Brain pericyte (primary cell): ENCODE measurements at regions not wholly inside any gene's neighbourhood (a gene's known extent, or its start where the extent isn't known, plus 50 kb on each side); places are given as distances from the start of the nearest gene placed in this dataset.
"Not testable (repeated sequence)": the region's sequence is repeated elsewhere in the genome, so short reads cannot be mapped to it uniquely, and the experiment has no call there.

Experiments used
- DNase-seq: peaks from one replicate; pipeline ENCODE4 v3.0.0-alpha.2; 2012; ENCODE audit warnings: low read depth, low spot score

DNA sequence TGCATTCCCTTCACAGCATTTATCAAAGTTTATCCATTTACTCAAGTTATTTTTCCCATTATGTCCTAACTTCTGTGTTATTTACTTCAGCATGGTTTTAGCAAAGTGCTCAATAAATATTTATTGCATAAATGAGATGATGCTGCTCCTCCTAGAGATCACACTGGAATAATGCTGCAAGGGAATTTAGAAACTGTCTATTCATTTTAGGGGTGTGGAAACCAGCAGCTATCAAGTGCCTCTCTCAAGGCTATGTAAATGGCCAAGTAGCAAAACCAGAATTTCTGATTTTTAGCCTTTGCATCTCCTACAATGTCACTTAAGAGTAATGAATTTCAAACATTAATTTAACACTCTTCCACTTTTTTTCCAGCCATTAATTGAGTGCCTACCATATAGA is 316.2 kb downstream of the COL12A1 start:
- DNase-seq, result no peak

DNA sequence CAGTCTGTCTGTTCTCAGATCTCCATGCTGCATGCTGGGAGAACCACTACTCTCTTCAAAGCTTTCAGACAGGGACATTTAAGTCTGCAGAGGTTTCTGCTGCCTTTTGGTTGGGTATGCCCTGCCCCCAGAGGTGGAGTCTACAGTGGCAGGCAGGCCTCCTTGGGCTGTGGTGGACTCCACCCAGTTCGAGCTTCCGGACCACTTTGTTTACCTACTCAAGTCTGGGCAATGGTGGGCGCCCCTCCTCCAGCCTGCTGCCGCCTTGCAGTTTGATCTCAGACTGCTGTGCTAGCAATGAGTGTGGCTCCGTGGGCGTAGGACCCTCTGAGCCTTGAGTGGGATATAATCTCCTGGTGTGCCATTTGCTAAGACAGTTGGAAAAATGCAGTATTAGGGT is 317.1 kb downstream of the COL12A1 start:
- DNase-seq, result not testable (repeated sequence)

- DNase-seq, result peak; percentile 34
Measured at GRCh38 chr6:74879976-74880375, 325.9 kb downstream of the COL12A1 start.

DNA sequence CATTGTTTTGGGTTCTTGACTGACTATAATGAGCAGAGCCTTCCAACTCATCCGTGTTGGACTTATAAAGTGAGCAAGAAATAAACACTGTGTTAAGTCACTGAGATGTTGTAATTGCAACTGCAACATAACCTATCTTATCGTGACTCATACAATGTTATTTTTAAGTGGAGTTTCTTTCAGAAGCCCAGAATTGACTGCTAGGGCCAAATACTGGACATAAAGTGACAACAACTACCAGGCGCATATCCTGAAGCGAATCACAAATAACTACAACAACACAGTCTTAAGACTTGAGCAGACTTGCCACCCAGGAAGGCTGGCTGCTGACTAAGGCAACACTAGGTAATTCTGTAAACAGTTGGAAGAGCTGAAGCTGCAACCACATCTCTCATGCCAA is 326.6 kb downstream of the COL12A1 start:
- DNase-seq, result peak; percentile 48

- DNase-seq, result no peak
Measured at GRCh38 chr6:74875193-74875592, 330.7 kb downstream of the COL12A1 start.

- DNase-seq, result no peak
Measured at GRCh38 chr6:74872754-74873476, 332.9 kb downstream of the COL12A1 start.

DNA sequence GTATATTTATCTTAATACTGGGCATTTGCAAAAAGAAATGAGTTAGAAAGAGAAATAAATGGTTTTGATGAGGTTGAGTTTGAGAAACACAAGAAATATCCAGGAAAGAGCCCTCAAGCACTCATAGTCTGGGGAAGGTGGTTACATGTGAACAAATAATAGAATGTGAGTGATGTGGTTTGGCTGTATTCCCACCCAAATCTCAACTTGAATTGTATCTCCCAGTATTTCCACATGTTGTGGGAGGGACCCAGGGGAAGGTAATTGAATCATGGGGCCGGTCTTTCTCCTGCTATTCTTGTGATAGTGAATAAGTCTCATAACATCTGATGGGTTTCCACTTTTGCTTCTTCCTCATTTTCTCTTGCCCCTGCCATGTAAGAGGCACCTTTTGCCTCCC is 334.1 kb downstream of the COL12A1 start:
- no peak for DNase-seq

DNA sequence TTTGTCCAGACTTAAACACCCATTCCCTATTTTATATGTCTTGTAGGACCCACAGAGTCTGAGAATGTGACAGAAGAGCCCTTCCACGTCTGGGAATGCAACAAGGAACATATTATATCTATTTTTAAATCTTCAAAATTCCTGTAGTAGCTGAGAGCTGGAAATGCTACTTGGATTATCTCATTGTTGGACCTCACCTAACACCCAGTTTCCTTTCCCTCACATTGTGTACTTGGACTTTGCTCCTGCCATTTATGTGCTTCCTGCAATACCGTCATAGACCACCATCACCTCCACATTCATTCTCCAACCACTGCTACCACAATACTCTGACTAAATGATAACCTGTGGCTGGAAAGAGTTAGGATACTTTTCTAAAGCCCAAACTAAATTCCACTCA is 335.4 kb downstream of the COL12A1 start:
- no peak for DNase-seq

DNA sequence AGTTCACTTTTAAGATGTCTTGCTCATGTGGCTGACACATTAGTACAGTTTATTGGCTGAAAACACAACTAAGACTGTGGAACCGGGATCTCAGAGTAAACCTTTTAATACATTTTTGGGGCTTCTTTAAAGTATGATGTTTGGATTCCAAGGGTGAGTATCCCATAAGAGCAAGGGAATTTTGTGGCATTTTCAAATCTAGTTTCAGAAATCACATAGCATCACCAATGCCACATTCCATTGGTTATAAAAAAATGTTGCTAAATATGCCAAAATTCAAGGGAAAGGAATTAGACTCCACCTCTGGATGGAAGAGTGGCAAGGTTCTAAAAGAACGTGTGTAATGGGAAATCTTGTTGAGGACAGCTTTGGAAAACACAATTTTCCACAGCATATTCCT is 338.6 kb downstream of the COL12A1 start:
- DNase-seq, result no peak

DNA sequence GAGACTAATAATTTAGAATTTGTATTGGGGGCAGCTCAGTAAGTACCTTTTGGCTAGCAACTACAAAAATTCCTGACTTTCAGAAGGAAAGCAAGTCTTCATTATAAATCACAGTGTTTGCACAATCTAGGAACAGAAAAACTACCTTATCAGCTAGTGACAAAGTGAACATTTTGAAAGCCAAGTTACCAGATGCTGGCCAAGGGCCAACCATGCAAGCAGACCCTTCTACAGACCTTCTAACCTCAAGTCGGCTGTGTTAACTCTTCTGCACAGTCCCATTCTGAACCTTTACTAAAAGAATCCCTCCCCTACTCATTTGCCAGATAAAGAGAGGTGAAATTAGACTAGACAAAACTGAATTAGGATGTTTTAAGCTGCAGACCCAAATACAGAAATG is 341.9 kb downstream of the COL12A1 start:
- no peak for DNase-seq

GRCh38 chr6:74860456-74860855 is 345.4 kb downstream of the COL12A1 start:
- DNase-seq, result no peak

GRCh38 chr6:74857157-74857556 is 348.7 kb downstream of the COL12A1 start:
- no peak for DNase-seq

DNA sequence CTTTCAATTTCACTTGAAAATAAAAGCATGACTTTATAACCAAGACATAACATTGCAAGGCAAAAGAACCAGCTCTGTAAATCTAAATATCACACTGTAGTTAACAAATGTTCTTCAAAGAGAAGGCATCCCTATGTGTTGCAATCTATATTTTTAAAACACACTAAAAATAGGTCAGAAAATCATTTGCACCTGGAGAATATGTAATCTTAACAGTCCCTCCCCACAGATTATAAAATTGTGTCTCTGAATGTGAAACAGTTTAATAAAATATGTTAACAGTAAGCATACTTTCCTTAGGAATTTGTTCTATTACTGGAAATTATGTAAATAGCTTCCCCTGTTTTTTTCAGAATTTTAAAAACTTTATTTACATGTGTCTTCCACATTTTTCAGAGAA is 351.9 kb downstream of the COL12A1 start:
- no peak for DNase-seq

- DNase-seq, result no peak
Measured at GRCh38 chr6:74851596-74851995, 354.3 kb downstream of the COL12A1 start.

- no peak for DNase-seq
Measured at GRCh38 chr6:74840953-74841352, 364.9 kb downstream of the COL12A1 start.

DNA sequence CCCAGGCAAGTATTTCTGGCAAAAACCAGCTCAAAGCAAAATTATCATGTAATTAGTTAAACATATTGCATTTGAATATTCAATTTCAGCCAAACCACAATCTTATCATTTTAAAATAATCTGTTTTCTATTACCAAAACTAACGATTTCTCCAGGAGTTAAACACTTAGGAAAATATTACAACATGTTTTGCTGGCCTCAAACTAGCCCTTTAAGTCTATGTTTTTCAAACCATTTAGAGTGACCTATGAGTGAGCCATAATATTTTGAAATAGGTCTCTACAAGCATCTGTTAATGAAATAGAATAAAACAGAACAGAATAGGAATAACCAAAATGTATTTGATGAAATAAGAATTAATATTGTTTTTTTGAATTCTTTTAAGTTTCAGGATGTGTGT is 370.9 kb downstream of the COL12A1 start:
- no peak for DNase-seq

DNA sequence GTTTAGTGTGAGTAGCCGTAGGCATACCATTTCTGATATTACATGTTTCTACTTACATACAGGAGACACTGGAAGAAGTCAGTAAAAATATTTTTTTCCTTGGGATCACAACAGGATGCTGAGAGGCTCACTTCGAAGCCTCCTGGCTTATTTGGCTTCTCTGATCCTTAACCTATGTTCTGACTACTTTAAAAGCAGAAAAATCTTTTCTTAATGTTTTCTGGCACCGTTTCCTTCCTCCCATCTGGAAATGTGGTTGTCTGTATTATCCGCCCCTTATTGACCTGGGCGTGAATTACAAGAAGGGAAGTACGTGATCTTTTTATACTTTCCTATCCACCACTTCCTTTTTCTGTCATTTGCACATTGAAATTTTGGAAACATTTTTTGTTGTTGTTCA is 379.6 kb downstream of the COL12A1 start:
- no peak for DNase-seq

- DNase-seq, result no peak
Measured at GRCh38 chr6:74814440-74814839, 391.4 kb downstream of the COL12A1 start.

GRCh38 chr6:74807674-74808073 is 398.2 kb downstream of the COL12A1 start:
- no peak for DNase-seq

- no peak for DNase-seq
Measured at GRCh38 chr6:74805916-74806696, 399.7 kb downstream of the COL12A1 start.

- DNase-seq, result no peak
Measured at GRCh38 chr6:74798302-74798701, 407.6 kb downstream of the COL12A1 start.

GRCh38 chr6:74785236-74785635 is 420.6 kb downstream of the COL12A1 start:
- no peak for DNase-seq

DNA sequence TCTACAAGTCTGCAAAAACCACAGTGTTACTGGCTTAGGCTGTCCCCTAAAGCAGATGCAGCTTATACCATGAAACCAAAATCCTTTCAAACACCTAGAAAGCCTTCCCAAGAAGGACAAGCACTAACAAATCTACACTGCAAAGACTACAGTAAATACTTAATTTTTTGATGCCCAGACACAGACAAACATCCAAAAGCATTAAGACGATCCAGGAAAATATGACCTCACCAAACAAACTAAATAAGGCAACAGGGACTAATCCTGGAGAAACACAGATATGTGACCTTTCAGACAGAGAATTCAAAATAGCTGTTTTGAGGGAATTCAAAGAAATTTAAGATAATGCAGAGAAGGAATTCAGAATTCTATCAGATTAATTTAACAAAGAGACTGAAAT is 423.5 kb downstream of the COL12A1 start:
- no peak for DNase-seq
